NCI-H446 treated with DMSO at 0.1 percent for 48 hours (cell line): ENCODE measurements at regions not wholly inside any gene's neighbourhood (a gene's known extent, or its start where the extent isn't known, plus 50 kb on each side); places are given as distances from the start of the nearest gene placed in this dataset.

Source experiments
- DNase-seq: peaks from one replicate; lab custom pipeline; 2025; lab: John Stamatoyannopoulos, UW

- DNase-seq, result no peak
Measured at GRCh38 chr2:239674101-239674980, 273.5 kb upstream of the HDAC4 start.

DNA sequence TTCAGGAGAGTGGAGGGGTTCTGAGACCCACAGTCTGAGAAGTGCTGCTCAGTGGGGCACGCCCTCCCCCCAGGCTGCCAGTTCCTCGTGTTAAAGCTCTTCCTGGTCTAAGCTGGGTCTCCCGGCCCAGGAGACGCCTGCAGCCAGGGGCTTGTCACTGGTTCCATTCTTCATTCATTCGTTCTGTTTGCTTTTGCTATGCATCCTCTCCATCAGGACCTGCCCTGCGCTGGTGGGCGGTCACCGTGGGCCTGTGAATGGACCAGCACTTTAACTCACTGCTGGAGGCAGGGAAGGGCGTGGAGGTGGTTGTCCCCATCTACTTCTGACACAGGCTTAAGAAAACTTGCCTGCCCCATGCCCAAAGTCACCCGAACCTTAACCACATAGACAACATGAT, 272.8 kb upstream of the HDAC4 start:
- no peak for DNase-seq

DNA sequence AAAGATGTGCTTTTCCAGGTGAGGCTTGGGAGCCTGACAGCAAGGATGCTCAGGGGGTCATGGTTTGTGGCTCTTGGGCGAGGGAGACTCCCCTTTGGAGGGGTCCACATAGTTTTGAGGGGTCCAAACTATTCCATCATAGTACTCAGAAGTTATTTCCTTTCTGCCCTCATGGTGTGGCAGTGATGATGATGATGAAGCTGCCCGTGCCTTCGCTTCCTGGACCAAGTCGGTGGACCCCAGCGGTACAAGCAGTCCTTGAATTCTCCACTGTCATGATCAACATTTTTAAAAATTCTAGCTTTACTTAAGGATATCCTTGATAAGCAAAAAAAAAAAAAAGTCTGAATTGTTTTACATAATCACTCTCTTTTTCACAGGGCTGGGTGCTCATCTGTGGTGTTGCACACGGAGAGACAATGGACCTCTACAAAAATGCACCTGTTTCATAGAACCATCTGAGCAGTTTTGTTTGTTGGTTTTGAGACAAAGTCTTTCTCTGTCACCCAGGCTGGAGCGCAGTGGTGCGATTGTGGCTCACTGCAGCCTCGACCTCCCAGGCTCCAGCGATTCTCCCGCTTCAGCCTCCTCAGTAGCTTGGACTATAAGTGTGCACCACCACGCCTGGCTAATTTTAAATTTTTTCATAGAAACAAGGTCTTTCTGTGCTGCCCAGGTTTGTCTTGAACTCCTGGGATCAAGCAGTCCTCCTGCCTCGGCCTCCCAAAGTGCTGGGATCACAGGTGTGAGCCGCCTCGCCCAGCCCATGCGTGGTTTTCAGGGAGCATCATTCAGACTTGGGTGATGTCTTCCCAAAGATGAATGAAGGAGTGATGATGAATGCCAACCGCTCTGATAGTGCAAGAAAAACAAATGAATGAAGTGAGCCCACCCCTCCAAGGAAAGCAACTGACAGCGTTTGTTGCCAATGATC, 271.4 kb upstream of the HDAC4 start:
- DNase-seq, result no peak

GRCh38 chr2:239671471-239671870, 270.7 kb upstream of the HDAC4 start:
- DNase-seq, result no peak

DNA sequence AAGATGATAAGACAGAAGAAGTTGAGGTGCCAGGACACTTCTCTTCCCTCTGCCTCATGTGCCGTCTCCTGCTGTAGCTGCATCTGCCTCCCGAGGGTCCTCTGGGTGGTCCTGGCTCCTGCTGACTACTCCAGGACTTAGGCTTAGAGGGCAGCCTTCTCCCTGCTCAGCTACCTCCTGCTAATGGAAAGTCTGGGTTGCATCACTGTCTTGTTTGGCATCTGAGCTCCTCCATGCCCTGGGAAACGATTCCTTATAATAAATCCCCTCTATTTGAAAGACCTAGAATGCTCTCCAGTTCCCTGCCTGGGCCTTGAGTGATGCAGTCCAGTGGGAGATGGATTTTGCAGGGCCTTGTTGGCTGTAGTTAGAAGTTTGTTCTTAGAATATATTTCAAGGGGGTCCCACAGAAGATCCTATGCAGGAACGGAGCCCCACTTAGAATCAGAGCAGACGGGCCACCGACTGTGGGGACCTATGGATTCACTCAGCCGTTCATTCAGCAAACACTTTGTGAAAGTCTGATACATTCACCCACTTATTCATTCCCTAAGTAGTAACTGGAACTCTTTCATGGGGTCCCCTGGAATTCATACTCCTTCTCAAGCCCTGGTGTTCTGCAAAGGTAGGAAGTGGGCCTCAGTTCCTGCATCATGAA, 269.8 kb upstream of the HDAC4 start:
- DNase-seq, result no peak

DNA sequence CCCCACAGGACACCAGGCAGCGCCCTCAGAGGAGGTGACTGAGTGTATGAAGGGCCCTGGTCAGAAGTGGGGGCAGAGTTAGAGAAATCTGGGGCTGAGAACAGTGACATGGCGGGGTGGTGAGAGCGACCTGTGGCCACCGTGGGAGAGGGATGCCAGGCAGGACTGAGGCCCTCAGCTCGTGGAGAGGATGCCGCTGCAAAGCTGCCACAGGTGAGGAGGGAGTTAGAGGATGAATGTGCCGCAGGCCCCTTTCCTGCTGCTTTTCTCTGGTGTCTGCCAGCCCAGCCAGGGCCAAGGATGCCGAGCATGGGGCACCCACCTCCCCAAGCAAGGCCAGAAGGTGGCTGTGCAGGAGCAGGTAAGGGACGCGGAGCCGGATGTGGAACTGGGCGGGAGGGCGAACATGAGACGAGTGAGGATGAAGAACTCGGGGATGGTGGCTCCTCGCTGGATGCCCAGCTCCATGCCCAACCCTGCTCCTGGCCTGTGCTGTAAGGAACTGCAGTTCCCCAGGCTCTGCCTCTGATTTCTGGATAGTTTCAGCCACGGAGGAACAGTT, 269.2 kb upstream of the HDAC4 start:
- DNase-seq, result no peak

GRCh38 chr2:239669181-239669898, 268.5 kb upstream of the HDAC4 start:
- no peak for DNase-seq

- no peak for DNase-seq
Measured at GRCh38 chr2:239668651-239669050, 267.8 kb upstream of the HDAC4 start.

DNA sequence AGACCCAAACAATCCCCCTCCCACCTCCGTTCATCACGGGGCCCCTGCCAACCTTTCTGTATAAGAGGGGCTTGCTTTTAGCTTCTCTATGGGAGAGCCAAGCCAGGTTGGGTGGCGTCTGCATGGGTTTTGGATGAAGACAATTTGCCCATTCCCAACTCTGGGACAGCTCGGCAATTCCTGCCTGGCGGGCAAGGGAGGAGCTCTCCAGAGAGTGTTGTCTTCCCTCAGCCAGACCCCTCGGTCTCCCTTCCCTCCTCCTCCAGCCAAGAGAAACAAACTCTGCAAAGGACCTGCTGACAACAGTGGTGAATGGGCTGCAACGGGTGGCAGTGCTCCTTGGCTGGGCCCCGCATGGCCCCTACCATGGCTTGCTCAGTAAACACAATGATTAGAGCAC, 267.2 kb upstream of the HDAC4 start:
- no peak for DNase-seq

GRCh38 chr2:239667431-239667985, 266.7 kb upstream of the HDAC4 start:
- no peak for DNase-seq

DNA sequence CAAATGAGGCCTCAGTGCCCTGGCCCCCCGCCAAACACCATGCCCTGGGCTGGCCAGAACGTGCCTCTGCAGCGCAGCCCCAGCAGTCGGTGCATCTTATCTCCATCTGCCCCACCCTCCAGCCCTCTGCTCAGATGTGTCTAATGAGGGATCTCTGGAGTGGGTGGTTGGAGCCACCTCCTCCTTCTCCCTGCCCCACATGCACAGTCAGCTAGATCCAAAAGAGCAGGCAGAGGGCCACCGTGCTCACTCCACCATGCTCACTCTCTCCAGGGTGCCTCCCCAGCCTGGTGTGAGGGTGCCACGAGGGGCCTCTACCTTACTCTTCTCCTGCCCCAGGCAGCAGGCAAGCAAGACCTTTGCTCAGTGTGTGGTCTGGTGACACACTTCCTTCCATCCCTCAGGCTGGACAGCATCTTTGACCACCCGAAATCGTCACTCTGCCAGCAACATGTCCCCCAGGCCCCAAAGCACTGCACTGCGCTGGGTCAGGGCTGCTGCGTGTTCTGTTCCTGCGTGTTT, 266.1 kb upstream of the HDAC4 start:
- DNase-seq, result no peak

GRCh38 chr2:239666053-239666854, 265.4 kb upstream of the HDAC4 start:
- DNase-seq, result no peak

- DNase-seq, result no peak
Measured at GRCh38 chr2:239664216-239664810, 263.5 kb upstream of the HDAC4 start.

DNA sequence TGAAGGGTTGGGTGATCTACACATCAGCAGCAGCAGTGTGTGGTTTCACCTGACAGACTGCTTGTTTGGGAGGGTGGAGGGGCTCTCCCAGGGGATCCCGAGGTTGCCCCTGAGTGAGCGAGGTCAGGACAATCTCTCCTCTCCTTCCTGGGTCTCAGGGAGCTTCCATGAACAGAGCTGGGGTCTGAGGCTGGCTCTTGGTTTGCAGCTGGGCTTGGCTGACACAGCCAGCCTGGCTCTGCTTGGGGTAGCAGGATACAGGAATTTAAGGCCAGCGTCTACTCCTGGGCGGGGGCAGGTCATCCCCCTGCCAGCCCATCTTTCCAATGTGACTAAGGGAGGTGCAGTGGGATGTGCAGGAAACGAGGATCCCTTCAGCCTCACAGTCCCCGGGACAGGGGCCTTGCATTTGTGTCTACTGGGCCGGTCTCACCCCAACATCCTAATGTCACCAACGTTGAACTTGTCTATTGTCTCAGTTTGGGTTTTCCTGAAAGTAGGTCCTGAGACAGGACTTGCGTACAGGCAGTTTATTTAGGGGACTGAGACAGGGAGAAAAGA, 262.6 kb upstream of the HDAC4 start:
- no peak for DNase-seq

- no peak for DNase-seq
Measured at GRCh38 chr2:239662413-239663120, 261.7 kb upstream of the HDAC4 start.

- no peak for DNase-seq
Measured at GRCh38 chr2:239661334-239662312, 260.8 kb upstream of the HDAC4 start.
